Right lobe of liver (tissue), 4 donors: ENCODE measurements at regions not wholly inside any gene's neighbourhood (a gene's known extent, or its start where the extent isn't known, plus 50 kb on each side); places are given as distances from the start of the nearest gene placed in this dataset.

Experiments
- POLR2A ChIP-seq: fragments of 450-650 bp; IDR thresholded peaks from one replicate; pipeline ENCODE4 v1.6.1; 2017; ENCODE audit warnings: antibody characterized with exemption, mild to moderate bottlenecking
- TF ChIP-seq, protein P1 (sequence below), 4 donors: fragments of 200-600 bp in 3 of 4; fragments of 450-650 bp in 1 of 4; IDR thresholded peaks; one replicate each; pipeline versions ENCODE4 v1.5.1 to v1.8.0; 2016 to 2022; ENCODE audit warnings: antibody characterized with exemption in 4 of 4, mild to moderate bottlenecking in 2 of 4
- donor health status: DM: no; HTN: no; CAD: no.
- donor health status: DM: no; HTN: no; CAD: no.
- donor health status: DM: no; HTN: yes; CAD: no.

DNA sequence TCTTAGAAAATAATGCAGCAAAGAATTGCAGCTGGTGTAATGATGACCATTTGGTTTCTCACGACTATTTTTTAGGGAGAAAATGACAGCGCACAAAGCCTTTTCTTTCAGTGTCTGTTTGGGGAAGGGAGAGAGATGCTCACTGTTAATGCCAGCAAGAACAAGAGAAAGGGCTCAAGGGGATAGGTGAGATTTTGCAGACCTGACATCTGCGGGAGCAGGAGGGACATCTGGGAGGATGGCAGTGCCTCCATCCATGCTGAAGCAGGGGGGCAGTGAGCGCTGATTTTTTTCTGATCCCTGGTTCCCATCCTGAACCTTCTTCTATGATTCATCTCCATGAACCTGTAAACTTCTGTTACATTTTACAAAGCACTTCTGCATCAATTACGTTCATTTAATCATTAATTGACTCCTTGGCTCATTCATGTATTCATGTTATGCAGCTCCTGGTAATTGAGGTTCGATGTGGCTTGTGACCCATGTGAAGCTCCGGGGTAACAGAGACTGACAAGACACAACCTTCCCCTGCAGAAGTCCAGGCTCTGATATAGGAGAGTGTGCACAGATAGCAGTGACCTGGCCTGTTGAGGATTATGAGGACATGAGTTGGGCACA is 595.3 kb downstream of the PTPRU start:
- TF ChIP-seq, protein P1, sequence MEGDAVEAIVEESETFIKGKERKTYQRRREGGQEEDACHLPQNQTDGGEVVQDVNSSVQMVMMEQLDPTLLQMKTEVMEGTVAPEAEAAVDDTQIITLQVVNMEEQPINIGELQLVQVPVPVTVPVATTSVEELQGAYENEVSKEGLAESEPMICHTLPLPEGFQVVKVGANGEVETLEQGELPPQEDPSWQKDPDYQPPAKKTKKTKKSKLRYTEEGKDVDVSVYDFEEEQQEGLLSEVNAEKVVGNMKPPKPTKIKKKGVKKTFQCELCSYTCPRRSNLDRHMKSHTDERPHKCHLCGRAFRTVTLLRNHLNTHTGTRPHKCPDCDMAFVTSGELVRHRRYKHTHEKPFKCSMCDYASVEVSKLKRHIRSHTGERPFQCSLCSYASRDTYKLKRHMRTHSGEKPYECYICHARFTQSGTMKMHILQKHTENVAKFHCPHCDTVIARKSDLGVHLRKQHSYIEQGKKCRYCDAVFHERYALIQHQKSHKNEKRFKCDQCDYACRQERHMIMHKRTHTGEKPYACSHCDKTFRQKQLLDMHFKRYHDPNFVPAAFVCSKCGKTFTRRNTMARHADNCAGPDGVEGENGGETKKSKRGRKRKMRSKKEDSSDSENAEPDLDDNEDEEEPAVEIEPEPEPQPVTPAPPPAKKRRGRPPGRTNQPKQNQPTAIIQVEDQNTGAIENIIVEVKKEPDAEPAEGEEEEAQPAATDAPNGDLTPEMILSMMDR (IDR thresholded peaks at IDR 0.05), result no peak
- no peak for TF ChIP-seq POLR2A
